ENCODE measurements at regions not wholly inside any gene's neighbourhood (a gene's known extent, or its start where the extent isn't known, plus 50 kb on each side); places are given as distances from the start of the nearest gene placed in this dataset.

- ChIA-PET POLR2A (no interaction called here), SMC1A (ENCODE audit: uncharacterized antibody, unreplicated experiment) (interaction anchor here (0.6 kb wide), 1 partner anchor 1659 kb away, joined by 3 read pairs; no protein-coding TSS in a partner anchor), CTCF (interaction anchor here (0.6 kb wide), 1 partner anchor 96 kb away, joined by 3 read pairs; no protein-coding TSS in a partner anchor), RAD21 (ENCODE audit: unreplicated experiment) (no interaction called here)
- intact Hi-C loops (cut with micrococcal nuclease; ENCODE audit: unreplicated experiment) = no loop called here
- FAIRE-seq = no peak
- Histone ChIP-seq H3K79me2 (ENCODE audit: control insufficient read depth, insufficient read depth, low read length) (no peaks in the 10 kb centered on the region), H2AFZ (ENCODE audit: control insufficient read depth, low read depth, low read length) (no peak overlapping the region), H4K20me1 (ENCODE audit: control insufficient read depth, insufficient read depth) (no peaks in the 10 kb centered on the region), H3K4me1 (ENCODE audit: control insufficient read depth, insufficient read depth, low read length) (no peaks in the 10 kb centered on the region), H3K9ac (ENCODE audit: control insufficient read depth, insufficient read depth, low read length) (no peak overlapping the region), H3K36me3 (ENCODE audit: control insufficient read depth in 2 of 2, insufficient read depth in 2 of 2, low read length in 1 of 2) (no peaks in the 10 kb centered on the region), H3K27me3 (replicated peaks in 1 of 2; ENCODE audit: control insufficient read depth in 2 of 2, insufficient read depth in 2 of 2, low read length in 1 of 2) (no peaks in the 10 kb centered on the region), H3K27ac (ENCODE audit: control insufficient read depth, insufficient read depth) (no peak overlapping the region), H3K4me3 (no peak overlapping the region), H3K9me3 (replicated peaks; ENCODE audit: control insufficient read depth, insufficient read depth, low read length) (no peaks in the 10 kb centered on the region), H3K4me2 (ENCODE audit: control insufficient read depth, insufficient read depth) (no peak overlapping the region)
- WGBS (ENCODE audit: insufficient coverage, insufficient replicate concordance, low lambda C conversion rate, missing lambda C conversion rate) = under 1% methylated on average over 4 of the region's 4 CpGs
- TF ChIP-seq SREBF2 (IDR thresholded peaks at IDR 0.05; ENCODE audit: low read length) (no peak), ELK1 (IDR thresholded peaks at IDR 0.05; ENCODE audit: low read depth, low read length) (no peak), IRF4 (IDR thresholded peaks at IDR 0.05; ENCODE audit: low read depth, low read length) (no peak)
- in situ Hi-C loops (cut with MboI) = no loop called here
- ATAC-seq = no peak
- DNase-seq (ENCODE audit: low read depth, low spot score) = no peak
- BruUV-seq (replicated peaks) = no TSS peak
Measured at GRCh38 chr5:167460449-167461020, 830.9 kb upstream of the WWC1 start.

GRCh38 chr5:167463939-167464338, 827.5 kb upstream of the WWC1 start:
- Histone ChIP-seq H3K27ac (ENCODE audit: control insufficient read depth, insufficient read depth) (no peak overlapping the region), H3K27me3 (replicated peaks in 1 of 2; ENCODE audit: control insufficient read depth in 2 of 2, insufficient read depth in 2 of 2, low read length in 1 of 2) (no peaks in the 10 kb centered on the region), H3K4me3 (no peak overlapping the region), H3K79me2 (ENCODE audit: control insufficient read depth, insufficient read depth, low read length) (no peaks in the 10 kb centered on the region), H3K36me3 (ENCODE audit: control insufficient read depth in 2 of 2, insufficient read depth in 2 of 2, low read length in 1 of 2) (no peaks in the 10 kb centered on the region), H3K4me1 (ENCODE audit: control insufficient read depth, insufficient read depth, low read length) (no peaks in the 10 kb centered on the region), H2AFZ (ENCODE audit: control insufficient read depth, low read depth, low read length) (no peak overlapping the region), H4K20me1 (ENCODE audit: control insufficient read depth, insufficient read depth) (no peaks in the 10 kb centered on the region), H3K9me3 (replicated peaks; ENCODE audit: control insufficient read depth, insufficient read depth, low read length) (no peaks in the 10 kb centered on the region), H3K9ac (ENCODE audit: control insufficient read depth, insufficient read depth, low read length) (no peak overlapping the region), H3K4me2 (ENCODE audit: control insufficient read depth, insufficient read depth) (no peak overlapping the region)
- DNase-seq (ENCODE audit: low read depth, low spot score) (no peak), FAIRE-seq (no peak), ATAC-seq (no peak)
- BruUV-seq (replicated peaks) = no TSS peak
- SMC1A ChIA-PET (ENCODE audit: uncharacterized antibody, unreplicated experiment) = no interaction called here
- POLR2A ChIA-PET = no interaction called here
- WGBS (ENCODE audit: insufficient coverage, insufficient replicate concordance, low lambda C conversion rate, missing lambda C conversion rate) = 25% methylated on average over 1 of the region's 1 CpG
- RAD21 ChIA-PET (ENCODE audit: unreplicated experiment) = no interaction called here
- in situ Hi-C loops (cut with MboI) (no loop called here), intact Hi-C loops (cut with micrococcal nuclease; ENCODE audit: unreplicated experiment) (no loop called here)
- CTCF ChIA-PET = no interaction called here
- TF ChIP-seq HSF1 (IDR thresholded peaks at IDR 0.05; ENCODE audit: low read depth, low read length) = no peak
- no peak for TF ChIP-seq CBX3 (IDR thresholded peaks at IDR 0.05; ENCODE audit: borderline replicate concordance, low read depth)

All from GM12878 (cell line).